HCT116 (cell line): ENCODE measurements at regions not wholly inside any gene's neighbourhood (a gene's known extent, or its start where the extent isn't known, plus 50 kb on each side); places are given as distances from the start of the nearest gene placed in this dataset.

Experiments
- EGR1 ChIP-seq: IDR thresholded peaks from 2 replicates; pipeline ENCODE4 v1.6.1; 2012; ENCODE audit warnings: low read depth
- POLR2A ChIP-seq: IDR thresholded peaks from 2 replicates; pipeline ENCODE4 v1.7.0; 2011; ENCODE audit warnings: borderline replicate concordance; ENCODE audit not compliant: insufficient read depth, insufficient read length; ENCODE audit errors: extremely low read depth
- ZNF274 ChIP-seq: fragments of 200-500 bp; sonication (Bioruptor generic); IDR thresholded peaks from 2 replicates; pipeline ENCODE4 v1.6.1; 2014; ENCODE audit warnings: mild to moderate bottlenecking, low read depth, low read length, inconsistent platforms
- TF ChIP-seq, protein P1 (sequence below), 3 experiments: fragments of 200-600 bp in 1 of 3; sonication (generic) in 1 of 3; IDR thresholded peaks in 2 of 3; conservative IDR thresholded peaks in 1 of 3; 2 replicates each; pipeline ENCODE4 v1.5.1; 2012 to 2017; ENCODE audit warnings: low read depth in 2 of 3, low read length in 2 of 3, antibody characterized with exemption in 1 of 3, borderline replicate concordance in 1 of 3, control low read depth in 1 of 3, mild to moderate bottlenecking in 1 of 3, mixed read lengths in 1 of 3, mixed run types in 1 of 3, moderate library complexity in 1 of 3; ENCODE audit not compliant: insufficient read depth in 1 of 3

DNA sequence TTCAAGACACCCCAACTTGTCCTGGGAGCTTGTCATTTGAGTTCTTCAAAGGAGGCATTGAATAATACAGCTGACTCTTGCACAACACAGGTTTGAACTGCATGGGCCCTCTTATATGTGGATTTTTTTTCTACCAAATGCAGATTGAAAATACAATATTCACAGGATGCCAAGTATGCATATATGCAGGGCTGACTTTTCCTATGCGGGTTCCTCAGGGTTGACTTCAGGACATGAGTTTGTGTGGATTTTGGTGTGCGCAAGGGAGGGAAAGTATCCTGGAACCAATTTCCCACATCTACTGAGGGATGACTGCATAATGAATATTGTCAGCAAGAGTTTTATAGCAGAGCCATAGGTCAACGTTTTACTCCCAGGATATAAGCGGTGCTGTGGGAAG is 70.0 kb upstream of the RALY start:
- TF ChIP-seq, protein P1, sequence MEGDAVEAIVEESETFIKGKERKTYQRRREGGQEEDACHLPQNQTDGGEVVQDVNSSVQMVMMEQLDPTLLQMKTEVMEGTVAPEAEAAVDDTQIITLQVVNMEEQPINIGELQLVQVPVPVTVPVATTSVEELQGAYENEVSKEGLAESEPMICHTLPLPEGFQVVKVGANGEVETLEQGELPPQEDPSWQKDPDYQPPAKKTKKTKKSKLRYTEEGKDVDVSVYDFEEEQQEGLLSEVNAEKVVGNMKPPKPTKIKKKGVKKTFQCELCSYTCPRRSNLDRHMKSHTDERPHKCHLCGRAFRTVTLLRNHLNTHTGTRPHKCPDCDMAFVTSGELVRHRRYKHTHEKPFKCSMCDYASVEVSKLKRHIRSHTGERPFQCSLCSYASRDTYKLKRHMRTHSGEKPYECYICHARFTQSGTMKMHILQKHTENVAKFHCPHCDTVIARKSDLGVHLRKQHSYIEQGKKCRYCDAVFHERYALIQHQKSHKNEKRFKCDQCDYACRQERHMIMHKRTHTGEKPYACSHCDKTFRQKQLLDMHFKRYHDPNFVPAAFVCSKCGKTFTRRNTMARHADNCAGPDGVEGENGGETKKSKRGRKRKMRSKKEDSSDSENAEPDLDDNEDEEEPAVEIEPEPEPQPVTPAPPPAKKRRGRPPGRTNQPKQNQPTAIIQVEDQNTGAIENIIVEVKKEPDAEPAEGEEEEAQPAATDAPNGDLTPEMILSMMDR (IDR thresholded peaks at IDR 0.05 in 2 of 3, conservative IDR thresholded peaks at IDR 0.05 in 1 of 3; ENCODE audit: borderline replicate concordance in 1 of 3, insufficient read depth in 1 of 3, low read depth in 2 of 3, low read length in 2 of 3), result no peak
- no peak for TF ChIP-seq POLR2A
- no peak for TF ChIP-seq EGR1
- no peak for TF ChIP-seq ZNF274
